H1 (cell line): ENCODE measurements at regions not wholly inside any gene's neighbourhood (a gene's known extent, or its start where the extent isn't known, plus 50 kb on each side); places are given as distances from the start of the nearest gene placed in this dataset.

Source experiments
- MAX ChIP-seq: IDR thresholded peaks from 2 replicates; pipeline ENCODE4 v1.6.1; 2012; ENCODE audit warnings: inconsistent platforms
- POLR2A ChIP-seq, 2 experiments: IDR thresholded peaks; 1 replicate in 1 of 2; 2 replicates in 1 of 2; pipeline ENCODE4 v1.6.1; 2011; ENCODE audit warnings: low read depth in 2 of 2, low read length in 2 of 2, mild to moderate bottlenecking in 2 of 2; ENCODE audit errors: control extremely low read depth in 1 of 2
- TEAD4 ChIP-seq: IDR thresholded peaks from 2 replicates; pipeline ENCODE4 v1.6.1; 2012; ENCODE audit warnings: low read depth, low read length, inconsistent platforms, mixed read lengths
- USF2 ChIP-seq: IDR thresholded peaks from 2 replicates; pipeline ENCODE4 v1.6.1; 2011; ENCODE audit warnings: low read length, improper control_type of control experiment

GRCh38 chr6:27158316-27158643 lies 89.2 kb upstream of the PRSS16 start:
- TF ChIP-seq MAX (no peak), POLR2A (IDR thresholded peaks at IDR 0.05; ENCODE audit: control extremely low read depth in 1 of 2, low read depth in 2 of 2, low read length in 2 of 2) (no peak), TEAD4 (no peak), USF2 (no peak)
